ENCODE measurements at regions not wholly inside any gene's neighbourhood (a gene's known extent, or its start where the extent isn't known, plus 50 kb on each side); places are given as distances from the start of the nearest gene placed in this dataset.

GRCh38 chr5:58311526-58311925 is 148.4 kb downstream of the PLK2 start:
- TF ChIP-seq POLR2AphosphoS5 (IDR thresholded peaks at IDR 0.05; ENCODE audit: low read depth, low read length) (no peak), POLR2A (IDR thresholded peaks at IDR 0.05; ENCODE audit: low read depth, low read length) (no peak), POU2F2 (IDR thresholded peaks at IDR 0.05; ENCODE audit: low read depth, low read length) (no peak), TAF1 (IDR thresholded peaks at IDR 0.05; ENCODE audit: low read depth, low read length) (no peak), SPI1 (IDR thresholded peaks at IDR 0.05; ENCODE audit: low read depth, low read length) (no peak)
